Thoracic aorta (tissue), 2 donors: ENCODE measurements at regions not wholly inside any gene's neighbourhood (a gene's known extent, or its start where the extent isn't known, plus 50 kb on each side); places are given as distances from the start of the nearest gene placed in this dataset.

Experiments
- ATAC-seq: fragments of 150-250 bp; one replicate; pipeline ENCODE4 v1.8.0; 2017; ENCODE audit warnings: low read depth; ENCODE audit not compliant: insufficient number of reproducible peaks, low FRiP score
- DNase-seq: peaks from one replicate; pipeline ENCODE4 v3.0.0-alpha.2; 2020; ENCODE audit warnings: low spot score
- H3K27ac ChIP-seq, 2 donors: fragments of 200-600 bp; sonication (generic); 1 replicate in 1 of 2; 2 replicates in 1 of 2; pipeline ENCODE4 v1.5.1; 2016; ENCODE audit warnings: mild to moderate bottlenecking in 2 of 2, moderate library complexity in 2 of 2
- H3K27me3 ChIP-seq: fragments of 200-600 bp; sonication (generic); replicated peaks from 2 replicates; pipeline ENCODE4 v1.6.0; 2016; ENCODE audit warnings: mild to moderate bottlenecking; ENCODE audit not compliant: insufficient read depth
- H3K36me3 ChIP-seq: fragments of 200-600 bp; sonication (generic); one replicate; pipeline ENCODE4 v1.5.1; 2016
- H3K4me1 ChIP-seq, 2 donors: fragments of 200-600 bp; sonication (generic); 1 replicate in 1 of 2; 2 replicates in 1 of 2; pipeline versions ENCODE4 v1.5.1 to v1.6.0; 2016; ENCODE audit warnings: low read depth in 2 of 2, mild to moderate bottlenecking in 1 of 2; ENCODE audit not compliant: control insufficient read depth in 1 of 2
- H3K4me3 ChIP-seq: fragments of 200-600 bp; sonication (generic); 2 replicates; pipeline ENCODE4 v1.5.1; 2016; ENCODE audit warnings: mild to moderate bottlenecking
- H3K9me3 ChIP-seq: fragments of 200-600 bp; sonication (generic); 2 replicates; pipeline ENCODE4 v1.5.1; 2016
- TF ChIP-seq, protein P1 (sequence below): fragments of 200-600 bp; sonication (generic); IDR thresholded peaks from one replicate; pipeline ENCODE4 v1.5.1; 2019; ENCODE audit warnings: antibody characterized with exemption

DNA sequence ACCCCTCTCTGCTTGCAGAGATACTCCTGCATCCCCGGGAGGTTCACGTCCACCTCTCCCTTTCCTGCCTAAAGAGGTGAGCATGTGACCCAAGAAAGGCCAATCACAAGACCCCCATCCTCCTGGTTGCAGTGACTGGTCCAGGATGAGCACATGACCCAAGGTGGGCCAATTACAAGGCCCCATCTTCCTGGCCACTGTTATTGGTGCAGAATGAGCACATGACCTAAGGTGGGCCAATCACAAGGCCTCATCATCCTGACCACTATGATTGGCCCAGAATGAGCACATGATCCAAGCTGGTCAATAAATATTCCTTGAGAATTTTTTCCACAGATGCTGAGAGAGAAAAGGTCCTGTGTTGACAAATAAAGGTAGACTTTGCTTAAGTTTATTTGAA, 350.7 kb downstream of the EFNB2 start:
- Histone ChIP-seq H3K36me3 (no peaks in the 10 kb centered on the region), H3K27ac (no peak overlapping the region), H3K27me3 (no peaks in the 10 kb centered on the region), H3K4me3 (no peak overlapping the region), H3K9me3 (no peaks in the 10 kb centered on the region), H3K4me1 (no peaks in the 10 kb centered on the region)
- DNase-seq: no peak
- TF ChIP-seq, protein P1, sequence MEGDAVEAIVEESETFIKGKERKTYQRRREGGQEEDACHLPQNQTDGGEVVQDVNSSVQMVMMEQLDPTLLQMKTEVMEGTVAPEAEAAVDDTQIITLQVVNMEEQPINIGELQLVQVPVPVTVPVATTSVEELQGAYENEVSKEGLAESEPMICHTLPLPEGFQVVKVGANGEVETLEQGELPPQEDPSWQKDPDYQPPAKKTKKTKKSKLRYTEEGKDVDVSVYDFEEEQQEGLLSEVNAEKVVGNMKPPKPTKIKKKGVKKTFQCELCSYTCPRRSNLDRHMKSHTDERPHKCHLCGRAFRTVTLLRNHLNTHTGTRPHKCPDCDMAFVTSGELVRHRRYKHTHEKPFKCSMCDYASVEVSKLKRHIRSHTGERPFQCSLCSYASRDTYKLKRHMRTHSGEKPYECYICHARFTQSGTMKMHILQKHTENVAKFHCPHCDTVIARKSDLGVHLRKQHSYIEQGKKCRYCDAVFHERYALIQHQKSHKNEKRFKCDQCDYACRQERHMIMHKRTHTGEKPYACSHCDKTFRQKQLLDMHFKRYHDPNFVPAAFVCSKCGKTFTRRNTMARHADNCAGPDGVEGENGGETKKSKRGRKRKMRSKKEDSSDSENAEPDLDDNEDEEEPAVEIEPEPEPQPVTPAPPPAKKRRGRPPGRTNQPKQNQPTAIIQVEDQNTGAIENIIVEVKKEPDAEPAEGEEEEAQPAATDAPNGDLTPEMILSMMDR: no peak
- ATAC-seq: no peak

DNA sequence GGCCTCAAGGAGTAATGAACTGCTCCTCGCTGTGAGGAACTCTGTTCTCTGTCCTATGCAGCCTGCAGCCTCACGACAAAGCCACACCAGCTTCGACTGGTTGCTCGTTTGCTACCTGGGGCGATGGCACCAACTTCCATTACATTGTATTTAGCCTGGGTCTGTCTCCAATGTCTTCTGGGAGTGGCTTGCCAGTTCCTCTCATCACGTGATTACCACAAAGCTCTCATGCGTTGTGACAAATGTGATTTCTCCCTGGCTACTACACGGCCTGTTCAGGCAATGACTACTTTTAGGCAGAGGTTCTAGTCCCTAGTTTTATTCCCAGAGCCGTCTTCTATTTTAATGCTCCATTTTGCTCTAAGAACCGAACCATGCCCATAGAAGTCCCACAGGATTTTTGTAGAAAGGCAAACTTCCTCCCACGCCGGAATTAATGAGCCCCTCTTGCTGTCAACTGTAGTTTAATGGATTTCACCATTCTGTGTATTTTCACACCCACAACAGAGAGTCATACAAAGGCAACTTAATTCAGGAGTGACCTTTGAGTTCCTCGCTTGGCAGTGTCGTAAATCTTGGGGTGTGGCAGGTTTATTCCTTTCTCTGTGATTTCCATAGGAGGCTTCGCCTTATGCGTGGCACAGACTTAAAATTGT, 351.9 kb downstream of the EFNB2 start:
- no peak for DNase-seq
- H3K4me3 ChIP-seq: no peak overlapping the region
- H3K4me1 ChIP-seq: no peaks in the 10 kb centered on the region
- no peaks in the 10 kb centered on the region for H3K27me3 ChIP-seq
- no peak for ATAC-seq
- TF ChIP-seq, protein P1: no peak
- H3K36me3 ChIP-seq: no peaks in the 10 kb centered on the region
- H3K27ac ChIP-seq: no peak overlapping the region
- no peaks in the 10 kb centered on the region for H3K9me3 ChIP-seq

DNA sequence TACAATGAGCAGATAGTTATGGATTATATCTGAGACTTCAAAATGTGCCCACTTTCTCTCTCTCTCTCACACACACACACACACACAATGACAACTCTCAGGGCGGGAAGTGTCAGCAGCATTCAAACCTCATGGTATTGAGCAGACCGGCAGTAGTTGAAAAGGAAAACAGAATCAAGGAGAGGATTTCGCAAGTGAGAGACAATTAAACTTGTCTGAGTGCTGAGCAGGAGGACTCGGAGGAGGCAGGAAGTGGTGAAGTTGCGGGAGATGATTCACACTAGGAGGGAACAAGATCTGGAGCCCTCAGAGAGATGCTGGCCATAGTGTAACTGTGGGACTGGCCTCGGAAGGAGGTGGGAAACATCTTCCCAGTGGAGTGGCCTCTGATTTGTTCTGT, 353.1 kb downstream of the EFNB2 start:
- TF ChIP-seq, protein P1: no peak
- no peak overlapping the region for H3K27ac ChIP-seq
- DNase-seq: no peak
- H3K4me3 ChIP-seq: no peak overlapping the region
- H3K27me3 ChIP-seq: no peaks in the 10 kb centered on the region
- no peaks in the 10 kb centered on the region for H3K9me3 ChIP-seq
- H3K36me3 ChIP-seq: no peaks in the 10 kb centered on the region
- ATAC-seq: no peak
- no peaks in the 10 kb centered on the region for H3K4me1 ChIP-seq

DNA sequence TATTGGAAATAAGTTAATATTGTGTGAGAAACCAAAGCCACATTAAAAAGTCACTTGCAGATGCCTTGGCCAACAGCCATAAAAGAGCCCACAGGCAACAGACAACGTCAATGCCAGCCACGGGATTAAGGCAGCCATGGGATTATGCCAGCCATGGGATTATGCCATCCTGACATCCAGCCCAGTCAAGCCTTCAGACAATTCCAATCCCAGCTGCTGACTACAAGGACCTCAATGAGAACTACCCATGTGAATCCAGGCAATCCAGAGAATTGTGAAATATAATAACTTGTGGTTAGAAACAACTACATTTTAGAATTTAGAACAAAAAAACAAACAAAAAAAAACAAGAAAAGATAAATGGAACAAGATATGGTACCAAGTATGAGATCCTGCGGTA, 356.6 kb downstream of the EFNB2 start:
- ATAC-seq (no peak), DNase-seq (no peak)
- no peaks in the 10 kb centered on the region for H3K4me1 ChIP-seq
- TF ChIP-seq, protein P1: no peak
- H3K27ac ChIP-seq: no peak overlapping the region
- H3K9me3 ChIP-seq: no peaks in the 10 kb centered on the region
- no peak overlapping the region for H3K4me3 ChIP-seq
- H3K27me3 ChIP-seq: no peaks in the 10 kb centered on the region
- H3K36me3 ChIP-seq: no peaks in the 10 kb centered on the region

DNA sequence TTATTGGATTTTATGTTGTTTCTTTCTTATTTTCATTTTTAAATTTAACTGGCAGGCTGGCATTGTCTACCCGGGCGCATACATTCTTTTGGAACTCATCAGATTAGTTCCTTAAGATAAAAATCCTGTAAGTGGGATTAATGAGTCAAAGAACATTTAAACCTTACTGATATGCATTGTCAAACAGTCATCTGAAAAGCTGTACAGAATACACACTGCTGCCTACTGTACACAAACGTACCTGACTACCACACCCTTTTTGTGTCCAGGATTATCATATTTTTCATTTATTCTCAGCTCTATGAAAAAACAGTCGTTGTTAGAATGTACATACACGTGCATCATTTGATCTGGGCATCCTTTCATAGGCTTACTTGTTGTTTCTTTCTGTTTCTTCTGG, 358.3 kb downstream of the EFNB2 start:
- Histone ChIP-seq H3K27me3 (no peaks in the 10 kb centered on the region), H3K27ac (no peak overlapping the region), H3K36me3 (no peaks in the 10 kb centered on the region), H3K9me3 (no peaks in the 10 kb centered on the region), H3K4me1 (peaks cover 0 to 3% of the 10 kb centered on the region in 2 donors), H3K4me3 (no peak overlapping the region)
- DNase-seq (no peak), ATAC-seq (no peak)
- TF ChIP-seq, protein P1: no peak
